K562 (cell line): ENCODE measurements at regions not wholly inside any gene's neighbourhood (a gene's known extent, or its start where the extent isn't known, plus 50 kb on each side); places are given as distances from the start of the nearest gene placed in this dataset.

Source experiments
- ATAC-seq: fragments of 200-7000 bp; cut with Tn5 transposase; 3 replicates; pipeline ENCODE4 v1.9.1; 2020; ENCODE audit warnings: moderate library complexity
- BruUV-seq: library from RNA; stranded (reverse); fragments of 400-500 nt; replicated peaks from 2 replicates; lab custom pipeline; 2021; lab: Mats Ljungman, UMichigan
- CTCF ChIA-PET: fragments of 300-600 bp; formaldehyde crosslinking; extraction: SDS; loops from one replicate; lab custom pipeline; 2021; ENCODE audit warnings: low intra/inter-chr PET ratio; lab: Yijun Ruan, JAX
- POLR2A ChIA-PET: fragments of 300-600, 350-650 bp; sonication (Branson Sonifier 250); formaldehyde crosslinking; extraction: SDS; loops from one replicate; lab custom pipeline; 2021; ENCODE audit warnings: antibody characterized with exemption, inconsistent platforms; lab: Yijun Ruan, JAX
- DNase-seq, 4 experiments: peaks; one replicate each; pipeline versions ENCODE4 v3.0.0 to v3.0.0-alpha.2; 2011 to 2018; ENCODE audit warnings: low spot score in 3 of 4, mixed read lengths in 3 of 4; ENCODE audit errors: extremely low read depth in 1 of 4
- FAIRE-seq: peaks from 2 replicates; lab custom pipeline; 2011; peaks lifted over from hg19 to GRCh38; lab: Jason Lieb, UNC
- H2AFZ ChIP-seq: 2 replicates; pipeline ENCODE4 v1.6.0; 2011; ENCODE audit warnings: low read depth, low read length, control low read depth, inconsistent platforms
- H3K27ac ChIP-seq: fragments of 200-600 bp; 3 replicates; pipeline ENCODE4 v1.8.0; 2011; ENCODE audit warnings: low read depth, mild to moderate bottlenecking, control low read depth, inconsistent platforms, low read length, moderate library complexity, mixed read lengths; ENCODE audit errors: extremely low read depth
- H3K27me3 ChIP-seq, 2 experiments: fragments of 300-600 bp in 1 of 2; 2 replicates in 1 of 2; 3 replicates in 1 of 2; pipeline versions ENCODE4 v1.6.0 to v1.8.0; 2011; ENCODE audit warnings: inconsistent platforms in 2 of 2, low read length in 2 of 2, mild to moderate bottlenecking in 1 of 2, mixed read lengths in 1 of 2, moderate library complexity in 1 of 2; ENCODE audit not compliant: control insufficient read depth in 2 of 2, insufficient read depth in 2 of 2
- H3K36me3 ChIP-seq: fragments of 300-600 bp; 3 replicates; pipeline ENCODE4 v1.8.0; 2011; ENCODE audit warnings: mild to moderate bottlenecking, low read length, inconsistent platforms; ENCODE audit not compliant: control insufficient read depth, insufficient read depth
- H3K4me1 ChIP-seq, 2 experiments: fragments of 200-600 bp in 1 of 2; replicated peaks in 1 of 2; 2 replicates in 1 of 2; 3 replicates in 1 of 2; pipeline versions ENCODE4 v1.5.1 to v1.8.0; 2011; ENCODE audit warnings: inconsistent platforms in 2 of 2, low read length in 2 of 2, mild to moderate bottlenecking in 1 of 2, mixed read lengths in 1 of 2, moderate library complexity in 1 of 2; ENCODE audit not compliant: control insufficient read depth in 2 of 2, insufficient read depth in 2 of 2
- H3K4me2 ChIP-seq: 2 replicates; pipeline ENCODE4 v1.6.1; 2011; ENCODE audit warnings: low read length, control low read depth, inconsistent platforms, mixed read lengths; ENCODE audit not compliant: insufficient read depth
- H3K4me3 ChIP-seq: fragments of 200-600 bp; sonication (generic), shearing (Covaris generic); 2 replicates; pipeline ENCODE4 v1.5.1; 2016; ENCODE audit warnings: control low read depth, inconsistent platforms
- H3K79me2 ChIP-seq: fragments of 200-600 bp; 3 replicates; pipeline ENCODE4 v1.8.0; 2011; ENCODE audit warnings: low read length, inconsistent platforms; ENCODE audit not compliant: control insufficient read depth, insufficient read depth
- H3K9ac ChIP-seq, 2 experiments: 2 replicates each; pipeline versions ENCODE4 v1.6.0 to v1.6.1; 2011; ENCODE audit warnings: low read depth in 2 of 2, low read length in 2 of 2, control low read depth in 1 of 2, inconsistent platforms in 1 of 2, mild to moderate bottlenecking in 1 of 2, mixed read lengths in 1 of 2; ENCODE audit not compliant: insufficient read depth in 1 of 2
- H3K9me1 ChIP-seq: one replicate; pipeline ENCODE4 v1.6.0; 2011; ENCODE audit warnings: inconsistent platforms, mild to moderate bottlenecking, low read length, moderate library complexity; ENCODE audit not compliant: control insufficient read depth, insufficient read depth
- H3K9me3 ChIP-seq: replicated peaks from 2 replicates; pipeline ENCODE4 v1.5.1; 2011; ENCODE audit warnings: low read depth, low read length, inconsistent platforms; ENCODE audit not compliant: control insufficient read depth, insufficient read depth
- H4K20me1 ChIP-seq: replicated peaks from 2 replicates; pipeline ENCODE4 v1.6.1; 2011; ENCODE audit warnings: low read length, inconsistent platforms, mixed read lengths; ENCODE audit not compliant: control insufficient read depth, insufficient read depth
- ARID2 ChIP-seq: fragments of 450-650 bp; IDR thresholded peaks from 2 replicates; pipeline ENCODE4 v1.6.1; 2017; ENCODE audit warnings: antibody characterized with exemption, mild to moderate bottlenecking
- FOXM1 ChIP-seq, 2 experiments: fragments of 450-650 bp in 1 of 2; sonication (generic) in 1 of 2; formaldehyde crosslinking in 1 of 2; IDR thresholded peaks; 2 replicates each; pipeline versions ENCODE4 v1.6.1 to v1.9.0; 2017 to 2022; ENCODE audit warnings: low read depth in 2 of 2, mild to moderate bottlenecking in 2 of 2, missing genetic modification reagents in 1 of 2, moderate library complexity in 1 of 2
- SIN3B ChIP-seq: fragments of 450-650 bp; IDR thresholded peaks from 2 replicates; pipeline ENCODE4 v1.6.1; 2017; ENCODE audit warnings: low read depth, mild to moderate bottlenecking, moderate library complexity
- SRSF3 ChIP-seq: fragments of 200-400 bp; formaldehyde crosslinking; IDR thresholded peaks from 2 replicates; pipeline ENCODE4 v1.6.1; 2016; ENCODE audit warnings: mild to moderate bottlenecking, low read length, moderate library complexity; ENCODE audit not compliant: insufficient read depth
- ZNF224 ChIP-seq: sonication (generic); formaldehyde crosslinking; IDR thresholded peaks from 2 replicates; pipeline ENCODE4 v1.8.0; 2022; ENCODE audit warnings: mild to moderate bottlenecking, missing genetic modification reagents
- ZNF232 ChIP-seq: sonication (generic); formaldehyde crosslinking; IDR thresholded peaks from 2 replicates; pipeline ENCODE4 v1.8.0; 2022; ENCODE audit warnings: mild to moderate bottlenecking, missing genetic modification reagents
- ZNF764 ChIP-seq: fragments of 250-450 bp; sonication (Bioruptor Pico); IDR thresholded peaks from 2 replicates; pipeline ENCODE4 v1.4.0; 2020; ENCODE audit warnings: low read depth, mild to moderate bottlenecking, moderate library complexity
- ZNF830 ChIP-seq: fragments of 250-450 bp; sonication (Bioruptor Pico); IDR thresholded peaks from 2 replicates; pipeline ENCODE4 v1.5.0; 2021; ENCODE audit warnings: mild to moderate bottlenecking
- WGBS: fragments of 100-300 bp; shearing (Covaris generic); methylation state at CpG from one replicate; pipeline ENCODE4 v1.1.6; 2016; ENCODE audit warnings: low coverage, mixed read lengths; ENCODE audit not compliant: insufficient coverage; ENCODE audit errors: missing lambda C conversion rate; 5-methylcytosine and 5-hydroxymethylcytosine counted together
- in situ Hi-C: fragments of 300-500 bp; cut with MboI; formaldehyde crosslinking; loops from 4 replicates; pipeline ENCODE4 v1.15.0; 2018; ENCODE audit warnings: inconsistent platforms, mixed read lengths
- intact Hi-C: fragments of 100-400 bp; cut with micrococcal nuclease; formaldehyde crosslinking; loops from 2 replicates; pipeline ENCODE4 v1.14.2; 2022
- TF ChIP-seq, protein P1 (sequence below), 2 experiments: fragments of 450-650 bp in 1 of 2; sonication (generic) in 1 of 2; formaldehyde crosslinking in 1 of 2; IDR thresholded peaks in 1 of 2; conservative IDR thresholded peaks in 1 of 2; 2 replicates each; pipeline versions ENCODE4 v1.6.1 to v1.8.1; 2016 to 2023; ENCODE audit warnings: mild to moderate bottlenecking in 2 of 2, moderate library complexity in 2 of 2, inconsistent platforms in 1 of 2, missing genetic modification reagents in 1 of 2
- TF ChIP-seq, protein P2 (sequence below): fragments of 450-650 bp; IDR thresholded peaks from 2 replicates; pipeline ENCODE4 v1.6.1; 2016; ENCODE audit warnings: borderline replicate concordance

DNA sequence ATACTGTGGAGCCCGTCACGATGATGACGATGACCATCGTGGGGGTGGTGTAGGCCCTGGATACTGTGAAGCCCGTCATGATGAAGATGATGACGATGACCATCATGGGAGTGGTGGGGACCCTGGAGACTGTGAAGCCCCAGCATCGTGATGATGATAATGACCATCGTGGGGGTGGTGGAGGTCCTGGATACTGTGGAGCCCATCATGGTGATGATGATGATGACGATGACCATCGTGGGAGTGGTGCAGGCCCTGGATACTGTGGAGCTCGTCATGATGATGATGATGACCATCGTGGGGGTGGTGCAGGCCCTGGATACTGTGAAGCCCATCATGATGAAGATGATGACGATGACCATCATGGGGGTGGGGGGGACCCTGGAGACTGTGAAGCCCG is 81.0 kb upstream of the SALL3 start:
- no peak overlapping the region for H3K27ac ChIP-seq
- no peak overlapping the region for H3K4me3 ChIP-seq
- CTCF ChIA-PET: no interaction called here
- peaks cover 0 to 30% of the 10 kb centered on the region in 2 experiments; a peak in 2 of 5 replicates for H3K27me3 ChIP-seq
- H2AFZ ChIP-seq: no peak overlapping the region
- no peaks in the 10 kb centered on the region for H4K20me1 ChIP-seq
- no peak for FAIRE-seq
- H3K79me2 ChIP-seq: no peaks in the 10 kb centered on the region
- no peak for TF ChIP-seq FOXM1 (IDR thresholded peaks at IDR 0.05; ENCODE audit: low read depth)
- TF ChIP-seq FOXM1 (CRISPR knock-in tag; IDR thresholded peaks at IDR 0.05; ENCODE audit: low read depth): no peak
- no peak for TF ChIP-seq ZNF232
- no peak for TF ChIP-seq ZNF830 (CRISPR knock-in tag)
- no peak for TF ChIP-seq ZNF764 (CRISPR knock-in tag)
- TF ChIP-seq ARID2: no peak
- TF ChIP-seq, all 486 proteins: peak for 0
- H3K4me1 ChIP-seq: no peaks in the 10 kb centered on the region
- no peaks in the 10 kb centered on the region for H3K36me3 ChIP-seq
- no peak for DNase-seq
- 0% methylated on average over 3 of the region's 14 CpGs for WGBS
- no peak overlapping the region for H3K9ac ChIP-seq
- in situ Hi-C loops (no loop called here), intact Hi-C loops (no loop called here)
- no TSS peak for BruUV-seq
- H3K9me1 ChIP-seq: no peaks in the 10 kb centered on the region
- no peak for ATAC-seq
- H3K4me2 ChIP-seq: no peak overlapping the region
- no peaks in the 10 kb centered on the region for H3K9me3 ChIP-seq
- POLR2A ChIA-PET: no interaction called here

DNA sequence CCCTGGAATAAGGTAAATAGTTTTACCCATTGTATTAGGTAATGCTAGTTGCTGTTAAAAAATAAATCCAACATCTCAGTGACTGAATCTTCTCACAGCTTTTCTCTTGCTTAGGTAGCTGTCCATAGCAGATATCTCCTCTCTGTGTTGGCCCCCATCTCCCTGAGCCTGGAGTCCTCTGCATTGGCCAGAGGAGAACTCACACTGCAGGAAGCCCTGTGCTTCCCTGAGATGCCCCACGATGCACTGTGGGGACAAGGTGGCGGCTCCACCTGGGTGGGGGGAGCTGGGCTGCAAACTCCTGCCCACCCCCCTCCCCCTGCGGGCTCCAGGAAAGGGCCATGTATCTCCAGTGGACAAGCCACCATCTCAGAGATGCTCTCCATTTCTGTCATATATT is 80.4 kb upstream of the SALL3 start:
- no peak for ATAC-seq
- no peak for TF ChIP-seq SRSF3
- TF ChIP-seq, protein P1, sequence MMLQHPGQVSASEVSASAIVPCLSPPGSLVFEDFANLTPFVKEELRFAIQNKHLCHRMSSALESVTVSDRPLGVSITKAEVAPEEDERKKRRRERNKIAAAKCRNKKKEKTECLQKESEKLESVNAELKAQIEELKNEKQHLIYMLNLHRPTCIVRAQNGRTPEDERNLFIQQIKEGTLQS (IDR thresholded peaks at IDR 0.05): no peak
- TF ChIP-seq, protein P1 (CRISPR knock-in tag; conservative IDR thresholded peaks at IDR 0.05): no peak
- TF ChIP-seq, protein P2, sequence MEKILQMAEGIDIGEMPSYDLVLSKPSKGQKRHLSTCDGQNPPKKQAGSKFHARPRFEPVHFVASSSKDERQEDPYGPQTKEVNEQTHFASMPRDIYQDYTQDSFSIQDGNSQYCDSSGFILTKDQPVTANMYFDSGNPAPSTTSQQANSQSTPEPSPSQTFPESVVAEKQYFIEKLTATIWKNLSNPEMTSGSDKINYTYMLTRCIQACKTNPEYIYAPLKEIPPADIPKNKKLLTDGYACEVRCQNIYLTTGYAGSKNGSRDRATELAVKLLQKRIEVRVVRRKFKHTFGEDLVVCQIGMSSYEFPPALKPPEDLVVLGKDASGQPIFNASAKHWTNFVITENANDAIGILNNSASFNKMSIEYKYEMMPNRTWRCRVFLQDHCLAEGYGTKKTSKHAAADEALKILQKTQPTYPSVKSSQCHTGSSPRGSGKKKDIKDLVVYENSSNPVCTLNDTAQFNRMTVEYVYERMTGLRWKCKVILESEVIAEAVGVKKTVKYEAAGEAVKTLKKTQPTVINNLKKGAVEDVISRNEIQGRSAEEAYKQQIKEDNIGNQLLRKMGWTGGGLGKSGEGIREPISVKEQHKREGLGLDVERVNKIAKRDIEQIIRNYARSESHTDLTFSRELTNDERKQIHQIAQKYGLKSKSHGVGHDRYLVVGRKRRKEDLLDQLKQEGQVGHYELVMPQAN: no peak
- TF ChIP-seq SIN3B: no peak
- TF ChIP-seq ZNF224: no peak
- 0% methylated on average over 2 of the region's 3 CpGs for WGBS
- H3K27me3 ChIP-seq: peaks cover 0 to 30% of the 10 kb centered on the region in 2 experiments; a peak in 2 of 5 replicates
- H3K4me1 ChIP-seq: no peaks in the 10 kb centered on the region
- H3K9ac ChIP-seq: no peak overlapping the region
- no peaks in the 10 kb centered on the region for H3K9me1 ChIP-seq
- H3K9me3 ChIP-seq: no peaks in the 10 kb centered on the region
- no peak for DNase-seq
- POLR2A ChIA-PET: no interaction called here
- FAIRE-seq: no peak
- no peak overlapping the region for H3K4me2 ChIP-seq
- no peaks in the 10 kb centered on the region for H3K36me3 ChIP-seq
- BruUV-seq: no TSS peak
- H3K4me3 ChIP-seq: no peak overlapping the region
- H2AFZ ChIP-seq: no peak overlapping the region
- CTCF ChIA-PET: no interaction called here
- H4K20me1 ChIP-seq: no peaks in the 10 kb centered on the region
- H3K79me2 ChIP-seq: no peaks in the 10 kb centered on the region
- in situ Hi-C loops: no loop called here
- H3K27ac ChIP-seq: no peak overlapping the region
- intact Hi-C loops: no loop called here
